Osteocyte (in vitro differentiated cells): ENCODE measurements at regions not wholly inside any gene's neighbourhood (a gene's known extent, or its start where the extent isn't known, plus 50 kb on each side); places are given as distances from the start of the nearest gene placed in this dataset.

Source experiments
- DNase-seq: peaks from one replicate; pipeline ENCODE4 v3.0.0; 2021; ENCODE audit warnings: mixed read lengths; ENCODE audit not compliant: unreplicated experiment; ENCODE audit errors: extremely low spot score
- H3K27ac Mint-ChIP-seq: one replicate; pipeline ENCODE4 v1.8.0; 2021; ENCODE audit warnings: mild to moderate bottlenecking, mixed read lengths; ENCODE audit not compliant: unreplicated experiment
- H3K27me3 Mint-ChIP-seq: one replicate; pipeline ENCODE4 v1.8.0; 2021; ENCODE audit warnings: mixed read lengths; ENCODE audit not compliant: unreplicated experiment
- H3K36me3 Mint-ChIP-seq: one replicate; pipeline ENCODE4 v1.8.0; 2021; ENCODE audit warnings: mixed read lengths; ENCODE audit not compliant: unreplicated experiment
- H3K4me1 Mint-ChIP-seq: one replicate; pipeline ENCODE4 v1.8.0; 2021; ENCODE audit warnings: mixed read lengths; ENCODE audit not compliant: unreplicated experiment
- H3K4me3 Mint-ChIP-seq: one replicate; pipeline ENCODE4 v1.8.0; 2021; ENCODE audit warnings: mild to moderate bottlenecking, moderate library complexity, mixed read lengths; ENCODE audit not compliant: unreplicated experiment
- H3K9me3 Mint-ChIP-seq: one replicate; pipeline ENCODE4 v1.8.0; 2021; ENCODE audit warnings: mixed read lengths; ENCODE audit not compliant: unreplicated experiment
- CTCF ChIP-seq: fragments of 200-600 bp; sonication (generic); IDR thresholded peaks from 2 replicates; pipeline ENCODE4 v1.5.0; 2021; ENCODE audit warnings: antibody characterized with exemption, mild to moderate bottlenecking, moderate library complexity

- Mint-ChIP-seq H3K36me3 (no peaks in the 10 kb centered on the region), H3K27ac (no peak overlapping the region), H3K4me3 (no peak overlapping the region), H3K27me3 (no peaks in the 10 kb centered on the region), H3K9me3 (no peaks in the 10 kb centered on the region), H3K4me1 (peaks cover 33% of the 10 kb centered on the region)
- DNase-seq: no peak
- TF ChIP-seq CTCF: no peak
These were observed 92.3 kb downstream of the TMEM212 start for GRCh38 chr3:171935261-171936123.

DNA sequence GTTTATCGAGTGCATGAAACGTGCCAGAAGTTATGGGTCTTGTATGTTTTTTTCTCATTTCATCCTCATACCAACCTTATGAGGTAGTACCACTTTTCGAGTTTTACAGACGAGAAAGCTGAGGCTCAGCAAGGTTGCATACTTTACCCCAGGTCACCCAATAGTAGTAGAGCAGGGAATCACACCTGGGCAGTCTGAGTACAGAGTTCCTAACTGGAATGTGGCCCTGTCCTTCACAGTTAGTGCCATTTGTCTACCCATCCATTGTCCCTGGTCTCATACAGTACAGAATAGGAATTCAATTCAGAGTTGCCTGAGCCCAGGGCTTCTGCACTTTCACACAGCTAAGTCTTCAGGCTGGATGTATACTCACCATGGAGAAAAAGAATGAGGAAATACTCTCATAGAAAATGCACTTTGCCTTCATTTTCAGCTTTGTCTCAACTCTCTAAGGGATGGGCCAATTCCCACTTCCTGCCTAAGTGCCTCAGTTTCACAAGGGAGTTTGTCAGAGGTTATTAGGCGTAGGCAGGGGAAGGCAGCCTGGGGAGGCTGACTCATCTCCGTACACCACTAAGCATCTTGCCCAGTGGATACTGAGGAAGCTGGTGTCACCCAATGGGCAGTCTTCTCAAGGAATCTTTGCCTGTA, 93.2 kb downstream of the TMEM212 start:
- H3K4me1 Mint-ChIP-seq: peaks cover 37% of the 10 kb centered on the region
- no peaks in the 10 kb centered on the region for H3K9me3 Mint-ChIP-seq
- H3K27me3 Mint-ChIP-seq: no peaks in the 10 kb centered on the region
- no peak for TF ChIP-seq CTCF
- no peaks in the 10 kb centered on the region for H3K36me3 Mint-ChIP-seq
- peak overlapping the region; percentile 45 for H3K27ac Mint-ChIP-seq
- no peak for DNase-seq
- H3K4me3 Mint-ChIP-seq: no peak overlapping the region

GRCh38 chr3:171939578-171939977, 96.4 kb downstream of the TMEM212 start:
- no peaks in the 10 kb centered on the region for H3K27me3 Mint-ChIP-seq
- DNase-seq: no peak

GRCh38 chr3:171940151-171940649, 97.1 kb downstream of the TMEM212 start:
- no peak overlapping the region for H3K27ac Mint-ChIP-seq
- peaks cover 1% of the 10 kb centered on the region for H3K36me3 Mint-ChIP-seq
- H3K4me1 Mint-ChIP-seq: peaks cover 38% of the 10 kb centered on the region
- no peak for DNase-seq
- no peak for TF ChIP-seq CTCF
- no peak overlapping the region for H3K4me3 Mint-ChIP-seq
- H3K27me3 Mint-ChIP-seq: no peaks in the 10 kb centered on the region
- no peaks in the 10 kb centered on the region for H3K9me3 Mint-ChIP-seq

More at GRCh38 chr3:171939578-171939977, 96.4 kb downstream of the TMEM212 start:
- peaks cover 34% of the 10 kb centered on the region for H3K4me1 Mint-ChIP-seq
- no peak for TF ChIP-seq CTCF
- H3K4me3 Mint-ChIP-seq: no peak overlapping the region
- no peaks in the 10 kb centered on the region for H3K9me3 Mint-ChIP-seq
- H3K27ac Mint-ChIP-seq: no peak overlapping the region
- peaks cover 1% of the 10 kb centered on the region for H3K36me3 Mint-ChIP-seq
